Stimulated activated CD8-positive, alpha-beta memory T cell treated with anti-CD3 and anti-CD28 coated beads, Interleukin-4, amount 100 ng/mL, for 48 hours (primary cell): ENCODE measurements at regions not wholly inside any gene's neighbourhood (a gene's known extent, or its start where the extent isn't known, plus 50 kb on each side); places are given as distances from the start of the nearest gene placed in this dataset.

Experiments
- DNase-seq: peaks from one replicate; pipeline ENCODE4 v3.0.0-alpha.2; 2020

DNA sequence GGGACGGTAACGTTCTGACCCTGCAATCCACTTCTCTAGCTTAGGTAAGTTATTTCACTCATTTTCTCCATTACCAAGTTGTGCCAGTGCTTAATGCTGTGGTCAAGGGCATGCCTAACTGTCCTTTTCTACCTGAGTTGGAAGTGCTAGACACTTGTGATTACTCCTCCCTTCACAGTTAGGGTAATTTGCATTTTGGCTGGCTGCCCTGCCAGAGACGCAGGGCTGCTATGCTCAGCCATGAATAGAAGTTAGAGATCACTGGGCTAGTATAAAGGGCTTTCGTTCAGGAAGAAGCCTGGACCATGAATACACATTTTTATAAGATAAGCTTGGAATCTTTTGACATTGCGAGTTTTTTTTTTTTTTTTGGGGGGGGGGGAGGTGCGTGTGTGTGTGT, 633.2 kb upstream of the NEGR1 start:
- no peak for DNase-seq

- no peak for DNase-seq
Observed at GRCh38 chr1:72911656-72912055, 629.3 kb upstream of the NEGR1 start.

GRCh38 chr1:72896256-72896655, 613.9 kb upstream of the NEGR1 start:
- DNase-seq = no peak

GRCh38 chr1:72892461-72892860, 610.1 kb upstream of the NEGR1 start:
- no peak for DNase-seq

GRCh38 chr1:72891976-72892375, 609.6 kb upstream of the NEGR1 start:
- no peak for DNase-seq

DNA sequence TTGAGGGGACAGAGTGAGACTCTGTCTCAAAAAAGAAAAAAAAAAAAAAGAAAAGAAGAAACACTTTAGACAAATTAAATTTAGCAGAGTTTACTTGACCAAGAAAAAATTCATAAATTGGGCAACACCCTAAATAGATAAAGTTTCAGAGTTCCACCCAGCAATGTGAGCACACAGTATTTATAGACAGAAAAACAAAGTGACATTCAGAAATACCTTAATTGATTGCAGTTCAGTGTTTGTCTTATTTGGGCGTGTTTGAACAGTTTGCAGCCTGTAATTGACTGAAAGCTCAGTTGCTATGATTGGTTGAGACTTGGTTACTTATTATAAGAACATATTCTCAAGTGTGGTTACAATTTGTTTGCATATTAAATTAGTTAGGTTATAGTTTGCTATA, 603.5 kb upstream of the NEGR1 start:
- no peak for DNase-seq

GRCh38 chr1:72885017-72885416, 602.7 kb upstream of the NEGR1 start:
- DNase-seq = no peak

DNA sequence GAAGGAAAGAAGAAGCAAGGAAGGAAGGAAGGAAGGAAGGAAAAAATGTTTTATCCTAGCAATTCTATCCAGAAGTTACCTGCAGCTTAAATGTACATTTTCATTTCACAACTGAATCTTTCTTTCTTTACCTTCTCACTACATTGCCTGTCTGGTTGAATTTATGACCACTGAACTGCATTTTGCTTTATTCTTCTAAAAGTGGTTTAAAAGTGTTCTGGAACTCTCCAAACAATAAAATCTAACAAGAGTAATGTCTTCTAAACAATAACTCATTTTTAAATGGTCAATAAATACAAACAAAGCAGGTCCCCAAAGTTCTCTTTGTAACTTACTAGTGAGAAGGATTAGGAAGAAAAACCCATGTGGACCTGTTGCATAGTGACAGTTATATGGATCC, 587.5 kb upstream of the NEGR1 start:
- no peak for DNase-seq

- no peak for DNase-seq
Observed at GRCh38 chr1:72869441-72869840, 587.1 kb upstream of the NEGR1 start.

GRCh38 chr1:72851597-72851996, 569.3 kb upstream of the NEGR1 start:
- DNase-seq = no peak

DNA sequence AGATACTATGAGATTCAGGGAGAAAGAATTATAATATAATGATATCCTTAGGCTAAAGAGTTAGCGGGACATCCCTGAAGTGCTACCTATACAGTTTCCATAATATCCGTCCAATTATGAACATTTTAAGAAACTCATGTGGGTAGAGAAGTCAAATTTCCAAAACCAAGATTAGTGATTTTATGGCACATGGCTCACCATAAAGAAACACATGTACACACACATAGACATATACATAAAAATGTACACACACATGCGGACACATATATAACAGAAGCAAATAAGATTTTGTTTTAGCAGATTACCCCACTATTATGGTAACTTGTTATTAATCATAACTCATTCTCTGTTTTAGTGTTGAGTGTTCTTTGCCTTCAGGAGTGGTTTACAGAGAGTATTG, 566.7 kb upstream of the NEGR1 start:
- no peak for DNase-seq

- no peak for DNase-seq
Observed at GRCh38 chr1:72847651-72848050, 565.3 kb upstream of the NEGR1 start.

DNA sequence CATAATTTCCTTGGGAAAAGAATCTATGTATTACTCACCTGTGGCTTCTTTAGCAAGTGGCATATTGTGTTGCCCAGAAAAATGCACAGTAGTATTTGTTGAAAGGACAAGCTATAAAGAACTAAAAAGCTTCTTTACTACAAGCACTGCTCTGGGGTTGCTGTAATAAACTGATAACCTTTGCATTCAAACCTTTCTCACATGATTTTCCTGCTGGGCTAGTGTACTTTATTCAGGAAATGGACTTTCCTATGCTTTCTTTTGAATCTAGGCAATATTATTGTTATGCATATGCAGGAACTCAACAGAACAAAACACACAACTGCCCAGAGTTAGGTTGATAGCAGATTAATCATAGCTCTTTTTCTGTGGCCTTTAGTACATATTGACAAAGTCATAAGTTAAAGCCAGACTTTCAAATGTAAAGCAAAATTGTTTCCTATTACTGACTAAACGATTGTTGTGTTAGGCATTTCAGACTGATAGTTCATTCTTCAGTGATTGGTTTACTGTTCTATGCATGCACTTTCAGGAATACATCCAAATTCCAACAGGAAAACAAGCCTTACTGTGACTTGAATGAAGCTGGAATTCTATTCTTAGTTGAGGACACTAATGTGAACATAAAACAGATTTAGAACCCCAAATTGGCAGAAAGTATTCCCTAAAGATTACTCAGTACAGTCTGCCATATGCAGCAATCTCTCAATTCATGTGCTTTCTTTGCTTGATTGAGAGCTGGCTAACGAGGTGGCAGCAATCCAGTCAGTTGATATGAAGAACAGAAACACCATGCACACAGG, 564.3 kb upstream of the NEGR1 start:
- no peak for DNase-seq

DNA sequence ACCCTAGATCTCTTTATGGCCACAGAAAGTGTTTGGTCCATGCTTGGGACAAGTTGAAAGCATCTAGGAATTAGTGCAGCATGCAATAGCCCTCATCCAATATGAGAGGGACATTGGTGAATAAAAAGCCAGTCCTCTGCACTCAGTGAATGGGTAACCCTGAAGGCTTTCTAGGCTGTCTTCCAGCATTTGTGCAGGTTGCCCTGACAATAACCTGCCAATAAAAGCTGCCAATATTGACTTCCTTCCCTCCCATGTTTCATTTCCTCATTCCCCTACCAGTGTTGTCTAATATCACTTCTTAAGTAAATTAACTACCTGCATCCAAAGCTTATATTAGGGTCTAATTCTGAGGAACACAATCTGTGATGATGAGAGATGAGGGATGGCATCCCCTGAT, 563.6 kb upstream of the NEGR1 start:
- no peak for DNase-seq

DNA sequence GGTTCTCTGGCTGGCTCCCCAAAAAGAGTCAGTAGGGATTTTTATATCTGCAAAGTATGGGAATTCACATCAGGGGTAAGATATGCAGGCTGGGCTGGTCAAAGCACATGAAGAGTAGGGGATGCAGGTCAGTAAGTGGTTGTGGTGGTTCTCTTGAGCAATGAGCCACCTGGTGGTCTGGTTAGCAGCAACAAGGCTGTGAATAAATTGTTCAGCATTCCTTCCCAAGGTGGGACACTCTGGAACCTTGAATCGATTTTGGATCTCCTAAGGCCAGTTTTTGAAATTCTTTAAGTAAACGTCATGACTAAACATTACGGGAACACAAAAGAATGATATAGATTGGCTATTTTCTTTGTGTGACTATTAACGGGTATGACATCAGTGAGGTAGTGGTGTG, 563.0 kb upstream of the NEGR1 start:
- DNase-seq = no peak

GRCh38 chr1:72837781-72838180, 555.4 kb upstream of the NEGR1 start:
- no peak for DNase-seq

GRCh38 chr1:72830606-72831390, 548.5 kb upstream of the NEGR1 start:
- DNase-seq = no peak

DNA sequence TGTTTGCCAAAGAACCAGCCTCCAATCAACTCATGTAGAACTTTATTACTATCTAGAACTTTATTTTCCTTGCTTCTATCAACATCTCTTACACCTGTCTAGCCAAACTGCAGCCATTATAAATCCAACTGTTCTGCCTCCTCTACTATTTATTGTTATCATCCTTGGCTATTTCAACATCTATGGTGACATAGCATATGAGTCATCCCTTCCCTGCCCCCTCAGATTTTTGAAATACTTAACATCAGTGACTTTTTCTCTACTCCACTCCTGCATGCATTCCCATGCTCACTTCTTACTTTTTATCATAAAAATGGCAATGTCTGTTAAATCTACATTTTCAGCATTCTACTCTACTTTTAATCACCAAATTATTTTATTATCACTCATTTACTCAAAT, 544.9 kb upstream of the NEGR1 start:
- no peak for DNase-seq

DNA sequence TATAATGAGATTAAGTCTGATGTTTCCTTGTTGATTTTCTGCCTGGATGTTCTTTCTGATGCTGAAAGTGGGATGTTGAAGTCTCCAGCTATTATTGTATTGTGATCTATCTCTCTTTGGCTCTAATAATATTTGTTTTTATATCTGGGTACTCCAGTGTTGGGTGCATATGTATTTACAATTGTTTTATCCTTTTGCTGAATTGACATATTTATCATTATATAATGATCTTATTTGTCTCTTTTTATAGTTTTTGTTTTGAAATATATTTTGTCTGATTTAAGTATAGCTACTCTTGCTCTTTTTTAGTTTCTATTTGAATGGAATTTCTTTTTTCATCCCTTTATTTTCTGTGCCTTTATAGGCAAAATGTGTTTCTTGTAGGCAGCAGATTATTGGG, 522.2 kb upstream of the NEGR1 start:
- DNase-seq = no peak

GRCh38 chr1:72781038-72781437, 498.7 kb upstream of the NEGR1 start:
- DNase-seq = no peak

DNA sequence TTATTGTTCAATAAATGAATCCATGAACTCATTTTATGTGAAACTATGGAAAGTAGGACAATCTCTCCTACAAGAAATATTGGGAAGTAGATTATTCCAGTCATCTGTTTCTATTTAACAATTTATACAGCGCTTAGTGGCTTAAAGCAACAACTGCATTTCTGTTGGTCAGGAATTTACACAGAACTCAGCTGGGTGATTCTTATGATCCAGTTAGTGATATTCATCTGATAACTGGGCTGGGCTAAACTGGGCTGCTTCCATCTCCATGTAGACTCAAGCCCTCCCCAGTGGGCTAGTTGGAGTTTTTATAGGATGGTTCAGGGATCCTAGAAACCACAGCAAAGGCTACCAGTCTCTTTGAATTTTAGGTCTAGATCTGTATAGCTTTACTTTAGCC, 497.9 kb upstream of the NEGR1 start:
- DNase-seq = no peak

- no peak for DNase-seq
Observed at GRCh38 chr1:72777918-72778317, 495.6 kb upstream of the NEGR1 start.

DNA sequence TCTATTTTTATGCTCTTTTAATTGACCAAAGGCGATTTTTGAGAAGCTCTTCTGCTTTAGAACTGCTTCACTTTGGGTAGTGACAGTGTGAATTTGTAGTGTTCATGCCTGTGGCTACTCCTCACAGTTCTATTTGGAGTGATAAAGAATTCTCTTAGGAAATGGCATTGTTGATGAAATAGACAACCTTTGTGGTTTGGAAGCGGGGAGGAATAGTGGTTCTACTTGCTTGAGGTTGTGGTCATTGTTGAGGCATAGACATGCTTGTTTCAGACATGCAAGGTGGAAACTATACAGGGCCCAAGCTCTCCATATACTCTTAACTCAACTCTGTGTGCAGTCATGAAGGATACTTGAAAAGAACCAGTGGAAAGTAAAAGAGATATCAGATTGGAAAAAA, 481.1 kb upstream of the NEGR1 start:
- DNase-seq = no peak

DNA sequence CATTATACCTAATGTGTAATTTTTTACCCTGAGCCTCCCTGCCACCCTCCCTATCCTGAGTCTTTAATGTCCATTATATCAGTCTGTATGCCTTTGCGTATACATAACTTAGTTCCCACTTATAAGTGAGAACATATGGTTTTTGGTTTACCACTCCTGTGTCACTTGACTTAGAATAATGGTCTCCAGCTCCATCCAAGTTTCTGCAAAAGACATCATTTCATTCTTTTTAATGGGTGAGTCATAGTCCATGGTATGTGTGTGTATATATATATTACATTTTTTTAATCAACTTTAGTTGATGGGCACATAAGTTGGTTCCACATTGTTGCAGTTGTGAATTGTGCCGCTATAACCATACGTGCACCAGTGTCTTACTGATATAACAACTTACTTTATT, 477.1 kb upstream of the NEGR1 start:
- no peak for DNase-seq

DNA sequence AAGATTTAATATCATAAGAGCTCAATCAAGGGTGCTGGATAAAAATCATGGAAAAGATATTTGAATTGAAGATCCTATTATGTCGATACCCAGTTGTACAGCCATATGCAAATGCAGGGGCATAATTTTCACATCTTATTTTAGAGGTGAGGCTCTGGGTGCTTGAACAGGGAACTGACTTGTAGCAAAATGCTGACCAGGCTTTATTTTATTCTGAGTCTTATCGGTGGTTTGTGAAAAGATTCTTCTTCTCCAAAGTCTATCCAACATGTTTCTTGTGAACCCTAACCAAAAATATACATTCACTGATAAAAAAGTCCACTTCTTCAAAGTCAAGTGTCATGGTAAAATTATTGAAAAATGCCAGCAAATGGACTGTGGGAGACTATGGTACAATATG, 475.5 kb upstream of the NEGR1 start:
- no peak for DNase-seq
